DMS153 treated with DMSO at 0.1 percent for 48 hours (cell line): ENCODE measurements at regions not wholly inside any gene's neighbourhood (a gene's known extent, or its start where the extent isn't known, plus 50 kb on each side); places are given as distances from the start of the nearest gene placed in this dataset.

ENCODE experiments used
- DNase-seq: peaks from one replicate; lab custom pipeline; 2025; ENCODE audit not compliant: unreplicated experiment; lab: John Stamatoyannopoulos, UW

DNA sequence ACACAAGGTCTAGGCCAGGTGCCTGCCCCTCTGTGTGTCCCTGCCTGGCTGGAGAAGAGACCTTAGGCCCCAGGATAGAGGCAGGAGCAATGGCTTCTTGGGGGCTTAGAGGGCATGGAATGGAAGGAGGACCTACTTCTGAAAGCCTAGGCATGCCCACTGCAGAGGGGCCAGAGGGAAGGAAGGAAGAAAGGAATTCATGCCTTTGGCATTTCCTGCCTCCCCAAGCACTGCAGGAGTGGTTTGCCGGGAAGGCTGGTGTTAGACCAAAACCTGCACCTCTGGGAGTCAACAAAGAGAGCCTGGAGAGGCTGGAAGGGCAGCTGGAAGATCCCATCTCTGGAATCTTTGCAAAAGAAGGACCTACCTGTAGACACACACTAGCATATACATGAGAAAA lies 50.7 kb upstream of the KCNE2 start:
- no peak for DNase-seq
